SK-N-MC (cell line): ENCODE measurements at regions not wholly inside any gene's neighbourhood (a gene's known extent, or its start where the extent isn't known, plus 50 kb on each side); places are given as distances from the start of the nearest gene placed in this dataset.

Experiments
- EZH2 ChIP-seq: fragments of 200-600 bp; sonication (generic); IDR thresholded peaks from one replicate; pipeline ENCODE4 v1.6.1; 2017; ENCODE audit warnings: antibody characterized with exemption
- POLR2AphosphoS5 ChIP-seq: IDR thresholded peaks from 2 replicates; pipeline ENCODE4 v1.6.1; 2012; ENCODE audit warnings: mild to moderate bottlenecking, low read depth, low read length, borderline replicate concordance

GRCh38 chr5:56481428-56482357 is 248.6 kb upstream of the ANKRD55 start:
- TF ChIP-seq POLR2AphosphoS5 (no peak), EZH2 (no peak)
